ENCODE measurements at regions not wholly inside any gene's neighbourhood (a gene's known extent, or its start where the extent isn't known, plus 50 kb on each side); places are given as distances from the start of the nearest gene placed in this dataset.

DNA sequence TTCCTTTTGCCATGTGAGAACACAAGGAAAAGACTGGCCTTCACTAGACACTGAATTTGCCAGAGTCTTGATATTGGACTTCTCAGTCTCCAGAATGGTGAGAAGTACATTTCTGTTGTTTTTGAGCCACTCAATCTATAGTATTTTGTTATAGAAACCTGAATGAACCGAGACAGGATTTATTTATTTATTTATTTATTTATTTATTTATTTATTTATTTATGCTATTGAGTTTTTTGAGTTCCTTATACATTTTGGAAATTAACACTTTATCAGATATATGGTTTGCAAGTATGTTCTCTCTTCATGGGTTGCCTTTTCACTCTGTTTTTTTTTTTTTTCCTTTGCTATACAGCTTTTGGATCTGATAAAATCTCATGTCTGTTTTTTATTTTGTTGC is 319.0 kb upstream of the PCDH20 start:
- in situ Hi-C loops (cut with MboI; ENCODE audit: low pct_unique_long_range_greater_than_20kb, low sequenced_read_pairs, unreplicated experiment), result no loop called here

GRCh38 chr13:61728471-61728870 is 312.8 kb upstream of the PCDH20 start:
- no peak for DNase-seq (ENCODE audit: low spot score)

More for the DNA sequence above, 319.0 kb upstream of the PCDH20 start:
- TF ChIP-seq CTCF (IDR thresholded peaks at IDR 0.05; ENCODE audit: extremely low read depth, insufficient read depth, missing control alignments), result no peak
- DNase-seq (ENCODE audit: low spot score), result no peak

GRCh38 chr13:61727767-61728166 is 312.1 kb upstream of the PCDH20 start:
- DNase-seq (ENCODE audit: low spot score), result no peak
- in situ Hi-C loops (cut with MboI; ENCODE audit: low pct_unique_long_range_greater_than_20kb, low sequenced_read_pairs, unreplicated experiment), result no loop called here
- TF ChIP-seq CTCF (IDR thresholded peaks at IDR 0.05; ENCODE audit: extremely low read depth, insufficient read depth, missing control alignments), result no peak

More at GRCh38 chr13:61728471-61728870, 312.8 kb upstream of the PCDH20 start:
- in situ Hi-C loops (cut with MboI; ENCODE audit: low pct_unique_long_range_greater_than_20kb, low sequenced_read_pairs, unreplicated experiment), result no loop called here
- TF ChIP-seq CTCF (IDR thresholded peaks at IDR 0.05; ENCODE audit: extremely low read depth, insufficient read depth, missing control alignments), result no peak

GRCh38 chr13:61725806-61726205 is 310.2 kb upstream of the PCDH20 start:
- DNase-seq (ENCODE audit: low spot score), result no peak
- in situ Hi-C loops (cut with MboI; ENCODE audit: low pct_unique_long_range_greater_than_20kb, low sequenced_read_pairs, unreplicated experiment), result no loop called here
- TF ChIP-seq CTCF (IDR thresholded peaks at IDR 0.05; ENCODE audit: extremely low read depth, insufficient read depth, missing control alignments), result no peak

DNA sequence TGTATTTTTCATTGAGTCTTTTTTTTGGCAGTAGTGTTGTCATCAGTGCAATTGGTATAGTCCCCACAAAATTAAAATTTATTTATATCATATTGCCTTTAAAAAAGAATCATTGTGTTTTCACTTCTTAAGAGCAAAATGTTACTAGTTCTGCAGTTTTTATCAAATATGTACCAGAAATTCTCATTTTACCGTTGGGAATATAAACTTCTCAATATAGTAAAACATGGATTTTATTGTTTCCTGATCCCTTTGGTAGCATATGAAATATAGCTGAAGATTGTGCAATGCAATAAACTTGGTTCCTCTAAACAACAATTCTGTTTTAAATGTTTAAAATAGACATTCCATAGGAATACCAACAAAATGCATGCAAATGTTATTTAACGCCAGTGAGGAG is 306.5 kb upstream of the PCDH20 start:
- in situ Hi-C loops (cut with MboI; ENCODE audit: low pct_unique_long_range_greater_than_20kb, low sequenced_read_pairs, unreplicated experiment), result no loop called here
- TF ChIP-seq CTCF (IDR thresholded peaks at IDR 0.05; ENCODE audit: extremely low read depth, insufficient read depth, missing control alignments), result no peak
- DNase-seq (ENCODE audit: low spot score), result no peak

- in situ Hi-C loops (cut with MboI; ENCODE audit: low pct_unique_long_range_greater_than_20kb, low sequenced_read_pairs, unreplicated experiment), result no loop called here
- no peak for DNase-seq (ENCODE audit: low spot score)
- TF ChIP-seq CTCF (IDR thresholded peaks at IDR 0.05; ENCODE audit: extremely low read depth, insufficient read depth, missing control alignments), result no peak
These were observed 297.0 kb upstream of the PCDH20 start for GRCh38 chr13:61712621-61713020.

DNA sequence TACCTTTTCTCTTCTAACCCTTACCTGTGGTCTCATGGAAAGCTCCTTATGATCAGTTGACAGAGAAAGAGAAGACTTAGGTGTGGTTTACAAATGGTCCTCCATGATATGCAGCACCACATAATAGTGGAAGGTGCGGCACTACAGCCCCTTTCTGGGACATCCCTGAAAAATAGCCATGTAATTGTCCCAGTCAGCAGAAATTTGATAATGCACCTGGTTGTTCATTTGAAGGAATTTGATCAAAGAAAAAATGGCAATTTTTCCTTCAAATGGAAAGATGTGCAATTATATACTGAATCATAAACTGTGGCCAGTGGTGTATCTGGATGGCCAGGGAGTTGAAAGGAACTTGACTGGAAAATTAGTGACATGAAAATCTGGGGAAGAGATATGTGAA is 293.6 kb upstream of the PCDH20 start:
- no peak for DNase-seq (ENCODE audit: low spot score)
- in situ Hi-C loops (cut with MboI; ENCODE audit: low pct_unique_long_range_greater_than_20kb, low sequenced_read_pairs, unreplicated experiment), result no loop called here
- no peak for TF ChIP-seq CTCF (IDR thresholded peaks at IDR 0.05; ENCODE audit: extremely low read depth, insufficient read depth, missing control alignments)

All from GM13977 (cell line).